H9 (cell line): ENCODE measurements at regions not wholly inside any gene's neighbourhood (a gene's known extent, or its start where the extent isn't known, plus 50 kb on each side); places are given as distances from the start of the nearest gene placed in this dataset.

Source experiments
- DNase-seq: peaks from one replicate; pipeline ENCODE4 v3.0.0-alpha.2; 2017
- H2AFZ ChIP-seq: one replicate; pipeline ENCODE4 v1.6.1; 2013; ENCODE audit warnings: mild to moderate bottlenecking, low read length, control low read depth, moderate library complexity
- H2AK5ac ChIP-seq: 2 replicates; pipeline ENCODE4 v1.6.1; 2013; ENCODE audit warnings: low read length, control low read depth, mixed read lengths; ENCODE audit not compliant: insufficient read length
- H2BK120ac ChIP-seq: one replicate; pipeline ENCODE4 v1.6.1; 2013; ENCODE audit warnings: low read depth, mild to moderate bottlenecking, low read length, control low read depth, inconsistent platforms; ENCODE audit not compliant: poor library complexity, severe bottlenecking
- H2BK12ac ChIP-seq: 2 replicates; pipeline ENCODE4 v1.6.1; 2013; ENCODE audit warnings: low read length, control low read depth, mixed read lengths, low read depth; ENCODE audit not compliant: insufficient read length
- H2BK15ac ChIP-seq: 2 replicates; pipeline ENCODE4 v1.6.1; 2013; ENCODE audit warnings: low read depth, low read length, control low read depth
- H2BK20ac ChIP-seq: one replicate; pipeline ENCODE4 v1.6.1; 2013; ENCODE audit warnings: low read depth, mild to moderate bottlenecking, low read length, control low read depth, inconsistent platforms; ENCODE audit not compliant: poor library complexity, severe bottlenecking
- H2BK5ac ChIP-seq: 2 replicates; pipeline ENCODE4 v1.6.1; 2013; ENCODE audit warnings: low read length, control low read depth, mixed read lengths; ENCODE audit not compliant: insufficient read length
- H3K14ac ChIP-seq: 2 replicates; pipeline ENCODE4 v1.6.1; 2013; ENCODE audit warnings: low read length, control low read depth; ENCODE audit not compliant: insufficient read depth
- H3K18ac ChIP-seq: 2 replicates; pipeline ENCODE4 v1.6.1; 2013; ENCODE audit warnings: low read depth, mild to moderate bottlenecking, mixed read lengths, low read length, control low read depth; ENCODE audit not compliant: insufficient read length
- H3K23ac ChIP-seq: 2 replicates; pipeline ENCODE4 v1.6.1; 2013; ENCODE audit warnings: low read length, control low read depth, mixed read lengths, low read depth; ENCODE audit not compliant: insufficient read length
- H3K23me2 ChIP-seq: 2 replicates; pipeline ENCODE4 v1.6.1; 2013; ENCODE audit warnings: low read depth, mild to moderate bottlenecking, mixed read lengths, low read length, control low read depth; ENCODE audit not compliant: insufficient read length, poor library complexity, severe bottlenecking
- H3K27ac ChIP-seq: 2 replicates; pipeline ENCODE4 v1.5.1; 2013; ENCODE audit warnings: low read length, control low read depth, mixed read lengths, low read depth; ENCODE audit not compliant: insufficient read length
- H3K27me3 ChIP-seq: 2 replicates; pipeline ENCODE4 v1.6.1; 2013; ENCODE audit warnings: low read length, control low read depth, inconsistent platforms; ENCODE audit not compliant: insufficient read depth
- H3K4ac ChIP-seq: 2 replicates; pipeline ENCODE4 v1.6.1; 2013; ENCODE audit warnings: low read depth, mild to moderate bottlenecking, control low read depth, inconsistent platforms, low read length, moderate library complexity
- H3K4me1 ChIP-seq: 2 replicates; pipeline ENCODE4 v1.6.1; 2013; ENCODE audit warnings: low read length, control low read depth, inconsistent platforms; ENCODE audit not compliant: insufficient read depth
- H3K4me2 ChIP-seq: 2 replicates; pipeline ENCODE4 v1.6.1; 2013; ENCODE audit warnings: low read length, control low read depth, mixed read lengths; ENCODE audit not compliant: insufficient read length, insufficient read depth
- H3K56ac ChIP-seq: 2 replicates; pipeline ENCODE4 v1.6.1; 2013; ENCODE audit warnings: low read depth, mild to moderate bottlenecking, mixed read lengths, low read length, control low read depth; ENCODE audit not compliant: insufficient read length
- H3K79me1 ChIP-seq: 2 replicates; pipeline ENCODE4 v1.6.1; 2013; ENCODE audit warnings: low read depth, mild to moderate bottlenecking, moderate library complexity, low read length, control low read depth, inconsistent platforms; ENCODE audit not compliant: insufficient read depth, poor library complexity, severe bottlenecking
- H3K79me2 ChIP-seq: 2 replicates; pipeline ENCODE4 v1.6.1; 2013; ENCODE audit warnings: low read length, control low read depth, inconsistent platforms; ENCODE audit not compliant: insufficient read depth
- H3K9ac ChIP-seq: 2 replicates; pipeline ENCODE4 v1.6.1; 2013; ENCODE audit warnings: low read length, control low read depth, mixed read lengths; ENCODE audit not compliant: insufficient read length; ENCODE audit errors: extremely low read depth
- H3K9me3 ChIP-seq: one replicate; pipeline ENCODE4 v1.6.1; 2013; ENCODE audit warnings: low read depth, low read length, inconsistent platforms; ENCODE audit not compliant: control insufficient read depth
- H3T11ph ChIP-seq: one replicate; pipeline ENCODE4 v1.6.1; 2013; ENCODE audit warnings: mild to moderate bottlenecking, low read length, control low read depth, inconsistent platforms
- H4K20me1 ChIP-seq: one replicate; pipeline ENCODE4 v1.6.1; 2013; ENCODE audit not compliant: control insufficient read depth, insufficient read length, insufficient read depth
- H4K5ac ChIP-seq: 2 replicates; pipeline ENCODE4 v1.6.1; 2013; ENCODE audit warnings: low read depth, mild to moderate bottlenecking, mixed read lengths, low read length, control low read depth; ENCODE audit not compliant: insufficient read length
- H4K8ac ChIP-seq: replicated peaks from 2 replicates; pipeline ENCODE4 v1.6.1; 2013; ENCODE audit warnings: low read length, control low read depth, mixed read lengths, low read depth; ENCODE audit not compliant: insufficient read length
- H4K91ac ChIP-seq: 2 replicates; pipeline ENCODE4 v1.6.1; 2013; ENCODE audit warnings: low read depth, mild to moderate bottlenecking, moderate library complexity, mixed read lengths, low read length, control low read depth; ENCODE audit not compliant: insufficient read length
- H3K27ac Mint-ChIP-seq, 3 experiments: 2 replicates in 2 of 3; 3 replicates in 1 of 3; pipeline ENCODE4 v1.8.0; 2020 to 2021; ENCODE audit warnings: mixed read lengths in 3 of 3, mild to moderate bottlenecking in 1 of 3, moderate library complexity in 1 of 3
- H3K27me3 Mint-ChIP-seq: 2 replicates; pipeline ENCODE4 v1.8.0; 2021; ENCODE audit warnings: low read depth, mild to moderate bottlenecking, moderate library complexity, mixed read lengths
- H3K36me3 Mint-ChIP-seq, 3 experiments: 2 replicates in 2 of 3; 3 replicates in 1 of 3; pipeline ENCODE4 v1.8.0; 2020 to 2021; ENCODE audit warnings: low read depth in 3 of 3, mixed read lengths in 3 of 3; ENCODE audit not compliant: insufficient read depth in 1 of 3
- H3K4me1 Mint-ChIP-seq, 2 experiments: 2 replicates each; pipeline ENCODE4 v1.8.0; 2020; ENCODE audit warnings: mixed read lengths in 2 of 2
- H3K4me3 Mint-ChIP-seq, 2 experiments: 2 replicates in 1 of 2; 3 replicates in 1 of 2; pipeline ENCODE4 v1.8.0; 2020 to 2021; ENCODE audit warnings: mild to moderate bottlenecking in 2 of 2, mixed read lengths in 2 of 2, moderate library complexity in 1 of 2
- H3K9me3 Mint-ChIP-seq, 2 experiments: 2 replicates in 1 of 2; 3 replicates in 1 of 2; pipeline ENCODE4 v1.8.0; 2020; ENCODE audit warnings: mild to moderate bottlenecking in 2 of 2, mixed read lengths in 2 of 2, moderate library complexity in 1 of 2
- CTCF ChIP-seq: fragments of 200-600 bp; sonication (generic); conservative IDR thresholded peaks from 3 replicates; pipeline ENCODE4 v1.8.0; 2021; ENCODE audit warnings: antibody characterized with exemption, mild to moderate bottlenecking
- WGBS: extraction: QIAGEN DNeasy Blood & Tissue Kit; methylation state at CpG from one replicate; pipeline ENCODE4 v1.1.7; 2013; ENCODE audit warnings: missing lambda C conversion rate, low lambda C conversion rate, mixed read lengths; ENCODE audit not compliant: insufficient read length; ENCODE audit errors: extremely low coverage; 5-methylcytosine and 5-hydroxymethylcytosine counted together

DNA sequence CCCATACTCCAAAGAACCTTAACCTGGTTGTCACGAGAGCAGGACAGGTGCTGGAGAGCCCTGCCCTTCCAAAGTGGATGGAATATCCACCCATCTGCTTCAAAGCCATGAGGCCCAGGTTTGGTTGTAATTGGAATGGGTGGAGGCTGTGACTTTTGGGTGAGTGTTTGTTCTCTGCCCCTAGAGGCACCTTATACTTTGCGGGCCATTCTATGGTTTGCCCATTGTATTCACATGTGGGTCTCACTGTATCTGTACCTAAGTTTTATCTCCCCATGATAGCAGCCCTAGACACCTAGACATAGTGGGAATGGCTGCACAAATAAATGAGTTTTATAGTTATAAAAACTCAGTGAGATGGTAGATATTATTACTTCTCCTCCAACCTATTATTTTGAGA is 67.1 kb upstream of the NAA20 start:
- Histone ChIP-seq H4K5ac (no peak overlapping the region), H2AK5ac (no peak overlapping the region), H3K9me3 (no peaks in the 10 kb centered on the region), H3T11ph (no peak overlapping the region), H2AFZ (no peak overlapping the region), H3K23me2 (no peaks in the 10 kb centered on the region), H2BK5ac (no peak overlapping the region), H3K4ac (no peak overlapping the region), H2BK120ac (no peak overlapping the region), H3K23ac (no peak overlapping the region), H3K4me1 (no peaks in the 10 kb centered on the region; the same call in 1 of the 2 replicates), H3K27me3 (no peaks in the 10 kb centered on the region; the same call in 1 of the 2 replicates), H4K8ac (no peak overlapping the region), H4K20me1 (no peaks in the 10 kb centered on the region), H3K27ac (no peak overlapping the region), H3K9ac (no peak overlapping the region), H3K79me2 (no peaks in the 10 kb centered on the region), H2BK20ac (no peak overlapping the region), H3K4me2 (no peak overlapping the region), H3K79me1 (no peaks in the 10 kb centered on the region), H3K56ac (no peak overlapping the region), H3K14ac (no peak overlapping the region), H2BK12ac (no peak overlapping the region), H3K18ac (no peak overlapping the region), H2BK15ac (no peak overlapping the region), H4K91ac (no peak overlapping the region)
- no peaks in the 10 kb centered on the region for H3K36me3 Mint-ChIP-seq
- no peak overlapping the region for H3K27ac Mint-ChIP-seq
- peaks cover 0 to 4% of the 10 kb centered on the region in 2 experiments; a peak in 1 of 4 replicates for H3K4me1 Mint-ChIP-seq
- TF ChIP-seq CTCF, result no peak
- H3K27me3 Mint-ChIP-seq, result no peaks in the 10 kb centered on the region
- H3K4me3 Mint-ChIP-seq, result no peak overlapping the region
- H3K9me3 Mint-ChIP-seq, result no peaks in the 10 kb centered on the region
- no peak for DNase-seq
- no CpG with 5 or more reads among the region's 2 CpGs for WGBS
